Type B pancreatic cell (in vitro differentiated cells): ENCODE measurements at regions not wholly inside any gene's neighbourhood (a gene's known extent, or its start where the extent isn't known, plus 50 kb on each side); places are given as distances from the start of the nearest gene placed in this dataset.

Source experiments
- DNase-seq: peaks from one replicate; pipeline ENCODE4 v3.0.0; 2021; ENCODE audit warnings: mixed read lengths; ENCODE audit not compliant: unreplicated experiment; ENCODE audit errors: extremely low spot score
- H3K27ac Mint-ChIP-seq: 2 replicates; pipeline ENCODE4 v1.8.0; 2021; ENCODE audit warnings: mild to moderate bottlenecking, mixed read lengths
- H3K27me3 Mint-ChIP-seq: 2 replicates; pipeline ENCODE4 v1.8.0; 2021; ENCODE audit warnings: mixed read lengths
- H3K36me3 Mint-ChIP-seq: 2 replicates; pipeline ENCODE4 v1.8.0; 2021; ENCODE audit warnings: mixed read lengths
- H3K4me1 Mint-ChIP-seq: one replicate; pipeline ENCODE4 v1.8.0; 2021; ENCODE audit warnings: mixed read lengths; ENCODE audit not compliant: unreplicated experiment
- H3K4me3 Mint-ChIP-seq: 2 replicates; pipeline ENCODE4 v1.8.0; 2021; ENCODE audit warnings: mild to moderate bottlenecking, mixed read lengths
- H3K9me3 Mint-ChIP-seq: 2 replicates; pipeline ENCODE4 v1.8.0; 2021; ENCODE audit warnings: mixed read lengths
- TF ChIP-seq, protein P1 (sequence below): fragments of 200-600 bp; sonication (generic); conservative IDR thresholded peaks from 2 replicates; pipeline ENCODE4 v1.5.0; 2021; ENCODE audit warnings: antibody characterized with exemption, mild to moderate bottlenecking

GRCh38 chr10:83222300-83222699 lies 917.0 kb upstream of the GHITM start:
- TF ChIP-seq, protein P1, sequence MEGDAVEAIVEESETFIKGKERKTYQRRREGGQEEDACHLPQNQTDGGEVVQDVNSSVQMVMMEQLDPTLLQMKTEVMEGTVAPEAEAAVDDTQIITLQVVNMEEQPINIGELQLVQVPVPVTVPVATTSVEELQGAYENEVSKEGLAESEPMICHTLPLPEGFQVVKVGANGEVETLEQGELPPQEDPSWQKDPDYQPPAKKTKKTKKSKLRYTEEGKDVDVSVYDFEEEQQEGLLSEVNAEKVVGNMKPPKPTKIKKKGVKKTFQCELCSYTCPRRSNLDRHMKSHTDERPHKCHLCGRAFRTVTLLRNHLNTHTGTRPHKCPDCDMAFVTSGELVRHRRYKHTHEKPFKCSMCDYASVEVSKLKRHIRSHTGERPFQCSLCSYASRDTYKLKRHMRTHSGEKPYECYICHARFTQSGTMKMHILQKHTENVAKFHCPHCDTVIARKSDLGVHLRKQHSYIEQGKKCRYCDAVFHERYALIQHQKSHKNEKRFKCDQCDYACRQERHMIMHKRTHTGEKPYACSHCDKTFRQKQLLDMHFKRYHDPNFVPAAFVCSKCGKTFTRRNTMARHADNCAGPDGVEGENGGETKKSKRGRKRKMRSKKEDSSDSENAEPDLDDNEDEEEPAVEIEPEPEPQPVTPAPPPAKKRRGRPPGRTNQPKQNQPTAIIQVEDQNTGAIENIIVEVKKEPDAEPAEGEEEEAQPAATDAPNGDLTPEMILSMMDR, result no peak
- Mint-ChIP-seq H3K4me3 (no peak overlapping the region), H3K27ac (no peak overlapping the region), H3K27me3 (no peaks in the 10 kb centered on the region), H3K36me3 (no peaks in the 10 kb centered on the region), H3K9me3 (no peaks in the 10 kb centered on the region), H3K4me1 (peaks cover 8% of the 10 kb centered on the region)
- no peak for DNase-seq

DNA sequence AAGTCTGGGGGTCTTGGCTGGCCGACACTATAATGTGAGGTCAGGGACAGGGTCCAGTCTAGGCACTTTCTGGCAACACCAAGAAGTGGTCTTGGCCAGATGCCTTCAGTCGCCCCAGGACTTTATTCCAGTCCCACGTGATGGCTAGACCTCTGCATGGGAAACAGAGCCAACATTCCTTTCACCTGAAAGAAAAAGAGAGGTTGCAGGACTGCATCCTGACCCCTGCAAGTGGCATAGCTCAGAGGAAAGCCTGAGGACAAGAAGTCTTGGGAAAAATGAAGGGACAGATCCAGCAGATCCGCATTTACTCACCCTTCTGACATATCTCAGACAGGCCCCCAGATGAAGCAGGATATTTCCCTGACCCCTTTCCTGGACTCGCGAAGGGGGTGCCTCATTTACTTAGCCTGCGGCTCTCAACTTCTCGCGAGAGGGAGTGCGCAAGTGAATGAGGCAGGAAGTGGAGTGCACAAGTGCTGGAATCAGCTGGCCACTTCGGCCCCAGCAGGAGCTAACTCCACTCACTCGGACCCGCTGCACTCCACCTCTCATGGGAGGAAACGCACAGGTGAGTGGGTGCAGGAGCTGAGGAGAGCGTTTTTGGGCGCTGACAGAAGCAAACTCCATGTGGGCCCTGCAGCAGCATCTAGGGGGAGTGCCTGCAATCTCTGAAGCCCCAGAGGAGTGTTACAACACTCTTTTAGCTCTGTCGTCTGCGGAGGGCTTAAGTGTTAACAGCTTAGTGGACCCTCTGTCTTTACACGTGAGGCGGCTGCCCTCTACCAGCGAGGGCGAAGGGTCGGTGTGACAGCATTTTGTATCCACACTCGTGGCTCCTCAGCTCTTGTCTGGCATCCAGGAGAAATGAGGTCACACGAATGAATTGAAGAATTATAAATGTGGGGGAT lies 916.2 kb upstream of the GHITM start:
- TF ChIP-seq, protein P1, result no peak
- Mint-ChIP-seq H3K4me1 (peaks cover 3% of the 10 kb centered on the region), H3K27ac (no peak overlapping the region), H3K4me3 (no peak overlapping the region), H3K9me3 (no peaks in the 10 kb centered on the region), H3K27me3 (no peaks in the 10 kb centered on the region), H3K36me3 (no peaks in the 10 kb centered on the region)
- DNase-seq, result no peak

DNA sequence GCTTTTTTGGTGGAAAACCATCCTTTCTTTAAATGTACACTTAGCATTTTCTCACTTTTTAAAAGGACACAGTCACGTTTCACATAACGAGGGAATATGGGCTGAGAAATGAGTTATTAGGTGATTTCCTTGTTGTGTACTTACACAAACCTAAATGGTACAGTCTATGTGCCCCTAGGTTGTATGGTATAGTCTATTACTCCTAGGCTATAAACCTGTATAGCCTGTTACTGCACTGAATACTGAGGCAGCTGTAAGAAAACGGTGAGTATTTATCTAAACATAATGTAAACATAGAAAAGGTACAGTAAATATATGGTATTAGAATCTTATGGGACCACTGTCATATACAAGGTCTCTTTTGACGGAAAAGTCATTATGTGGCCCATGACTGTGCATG lies 913.5 kb upstream of the GHITM start:
- no peak overlapping the region for H3K4me3 Mint-ChIP-seq
- no peak for DNase-seq
- H3K36me3 Mint-ChIP-seq, result no peaks in the 10 kb centered on the region
- H3K4me1 Mint-ChIP-seq, result no peaks in the 10 kb centered on the region
- TF ChIP-seq, protein P1, result no peak
- H3K9me3 Mint-ChIP-seq, result no peaks in the 10 kb centered on the region
- no peaks in the 10 kb centered on the region for H3K27me3 Mint-ChIP-seq
- no peak overlapping the region for H3K27ac Mint-ChIP-seq

- no peaks in the 10 kb centered on the region for H3K9me3 Mint-ChIP-seq
- no peak overlapping the region for H3K27ac Mint-ChIP-seq
- DNase-seq, result no peak
- TF ChIP-seq, protein P1, result no peak
- H3K4me1 Mint-ChIP-seq, result no peaks in the 10 kb centered on the region
- no peaks in the 10 kb centered on the region for H3K27me3 Mint-ChIP-seq
- H3K36me3 Mint-ChIP-seq, result no peaks in the 10 kb centered on the region
- no peak overlapping the region for H3K4me3 Mint-ChIP-seq
These were observed 909.3 kb upstream of the GHITM start for GRCh38 chr10:83229991-83230390.

- no peak for DNase-seq
- Mint-ChIP-seq H3K27me3 (no peaks in the 10 kb centered on the region), H3K36me3 (no peaks in the 10 kb centered on the region), H3K4me1 (no peaks in the 10 kb centered on the region), H3K27ac (no peak overlapping the region), H3K4me3 (no peak overlapping the region), H3K9me3 (no peaks in the 10 kb centered on the region)
- TF ChIP-seq, protein P1, result no peak
These were observed 905.6 kb upstream of the GHITM start for GRCh38 chr10:83233691-83234090.
